Stimulated activated naive B cell treated with anti-CD40 and anti-IgM and Interleukin-4, amounts not matched to agents 10 μg/mL and 1 μg/mL and 100 μg/mL, for 72 hours (primary cell): ENCODE measurements at regions not wholly inside any gene's neighbourhood (a gene's known extent, or its start where the extent isn't known, plus 50 kb on each side); places are given as distances from the start of the nearest gene placed in this dataset.
"Not testable (repeated sequence)": the region's sequence is repeated elsewhere in the genome, so short reads cannot be mapped to it uniquely, and the experiment has no call there.

Experiments used
- ATAC-seq, 2 donors: fragments of 150-1000 bp; cut with Tn5 transposase; replicated peaks; 2 replicates each; pipeline ENCODE4 v1.10.0; 2021; ENCODE audit warnings: moderate library complexity in 1 of 2
- DNase-seq: peaks from one replicate; pipeline ENCODE4 v3.0.0; 2021
- H3K27ac Mint-ChIP-seq: one replicate; pipeline ENCODE4 v1.8.0; 2022; ENCODE audit warnings: mild to moderate bottlenecking, mixed read lengths
- H3K27me3 Mint-ChIP-seq, 2 donors: one replicate each; pipeline ENCODE4 v1.8.0; 2022; ENCODE audit warnings: mixed read lengths in 2 of 2
- H3K36me3 Mint-ChIP-seq, 2 donors: one replicate each; pipeline ENCODE4 v1.8.0; 2022; ENCODE audit warnings: mixed read lengths in 2 of 2, mild to moderate bottlenecking in 1 of 2
- H3K4me1 Mint-ChIP-seq, 2 donors: one replicate each; pipeline ENCODE4 v1.8.0; 2022; ENCODE audit warnings: mixed read lengths in 2 of 2, mild to moderate bottlenecking in 1 of 2
- H3K4me3 Mint-ChIP-seq, 2 donors: one replicate each; pipeline ENCODE4 v1.8.0; 2022; ENCODE audit warnings: mild to moderate bottlenecking in 2 of 2, mixed read lengths in 2 of 2, moderate library complexity in 1 of 2
- H3K9me3 Mint-ChIP-seq, 2 donors: one replicate each; pipeline ENCODE4 v1.8.0; 2022; ENCODE audit warnings: mixed read lengths in 2 of 2, mild to moderate bottlenecking in 1 of 2

DNA sequence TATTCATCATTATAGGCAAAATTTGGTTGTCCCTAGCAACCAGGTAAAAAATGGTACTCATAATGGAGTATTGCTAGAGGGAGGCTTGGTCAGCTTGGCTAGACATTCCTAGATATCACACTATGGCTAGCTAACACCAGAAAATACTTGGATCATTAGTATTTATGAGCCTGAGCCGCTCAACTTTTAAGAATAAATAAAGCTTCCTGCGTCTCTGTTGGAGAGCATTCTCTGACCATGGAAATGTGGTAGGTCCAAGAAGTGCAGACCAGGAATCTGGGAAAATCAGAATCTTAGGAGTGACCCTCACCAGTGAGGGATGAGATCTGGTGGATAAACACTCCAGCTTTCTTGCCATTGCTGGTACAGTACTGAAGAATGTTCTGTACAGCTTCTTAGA lies 157.6 kb upstream of the AGR3 start:
- no peak overlapping the region for H3K27ac Mint-ChIP-seq
- ATAC-seq (no peak), DNase-seq (no peak)
- H3K4me3 Mint-ChIP-seq = no peak overlapping the region
- no peaks in the 10 kb centered on the region for H3K9me3 Mint-ChIP-seq
- peaks cover 6 to 26% of the 10 kb centered on the region in 2 donors for H3K4me1 Mint-ChIP-seq
- no peaks in the 10 kb centered on the region for H3K36me3 Mint-ChIP-seq
- H3K27me3 Mint-ChIP-seq = peaks cover 4 to 8% of the 10 kb centered on the region in 2 donors

- no peak for DNase-seq
- no peak overlapping the region for H3K4me3 Mint-ChIP-seq
- ATAC-seq = no peak
- H3K9me3 Mint-ChIP-seq = no peaks in the 10 kb centered on the region
- no peaks in the 10 kb centered on the region for H3K36me3 Mint-ChIP-seq
- H3K27me3 Mint-ChIP-seq = peaks cover 4 to 8% of the 10 kb centered on the region in 2 donors
- H3K4me1 Mint-ChIP-seq = peaks cover 6 to 26% of the 10 kb centered on the region in 2 donors
- H3K27ac Mint-ChIP-seq = no peak overlapping the region
Observed at GRCh38 chr7:17040716-17041115, 158.9 kb upstream of the AGR3 start.

GRCh38 chr7:17041324-17041723 lies 159.5 kb upstream of the AGR3 start:
- H3K9me3 Mint-ChIP-seq = no peaks in the 10 kb centered on the region
- no peak overlapping the region for H3K4me3 Mint-ChIP-seq
- DNase-seq (no peak), ATAC-seq (no peak)
- H3K27ac Mint-ChIP-seq = no peak overlapping the region
- peaks cover 4 to 8% of the 10 kb centered on the region in 2 donors for H3K27me3 Mint-ChIP-seq
- no peaks in the 10 kb centered on the region for H3K36me3 Mint-ChIP-seq
- peaks cover 6 to 26% of the 10 kb centered on the region in 2 donors for H3K4me1 Mint-ChIP-seq

GRCh38 chr7:17042211-17042610 lies 160.4 kb upstream of the AGR3 start:
- H3K4me3 Mint-ChIP-seq = no peak overlapping the region
- peaks cover 6 to 26% of the 10 kb centered on the region in 2 donors for H3K4me1 Mint-ChIP-seq
- H3K36me3 Mint-ChIP-seq = no peaks in the 10 kb centered on the region

DNA sequence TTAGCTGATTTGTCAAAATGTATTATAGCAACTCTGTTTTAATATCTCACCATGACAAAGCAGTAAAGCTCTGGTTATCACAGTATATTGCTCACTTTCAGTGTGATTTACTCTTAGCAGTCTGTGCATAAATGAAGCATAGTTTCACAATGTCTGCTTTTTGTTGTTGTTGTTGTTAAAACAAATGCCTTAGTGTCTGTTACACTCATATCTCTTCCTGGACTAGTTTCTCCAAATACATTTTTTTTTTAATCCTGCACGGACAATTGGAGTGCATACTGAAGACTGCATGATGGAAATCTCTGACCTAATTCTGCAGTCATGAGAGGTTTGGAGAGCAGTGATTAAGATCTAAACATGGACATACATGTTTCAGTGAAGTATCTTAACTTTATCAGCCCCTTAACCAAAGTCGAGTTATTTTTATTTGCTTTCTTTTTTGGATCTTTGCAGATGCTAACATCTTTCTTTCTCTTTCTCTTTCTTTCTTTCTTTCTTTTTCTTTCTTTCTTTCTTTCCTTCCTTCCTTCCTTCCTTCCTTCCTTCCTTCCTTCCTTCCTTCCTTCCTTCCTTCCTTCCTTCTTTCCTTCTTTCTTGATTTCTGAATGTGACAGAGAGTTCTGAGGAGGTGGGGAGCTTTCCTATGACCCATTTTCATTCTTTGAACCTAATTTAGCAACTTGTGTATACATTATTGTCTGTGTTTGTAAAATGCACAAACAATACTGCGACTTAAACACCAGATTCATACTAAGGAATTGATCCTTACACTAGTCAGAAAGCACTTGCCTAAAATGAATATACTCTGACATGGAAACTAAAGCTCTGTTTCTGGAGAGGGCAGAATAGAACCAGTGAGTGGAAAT lies 161.5 kb upstream of the AGR3 start:
- no peak overlapping the region for H3K27ac Mint-ChIP-seq
- no peak for ATAC-seq

More at GRCh38 chr7:17042211-17042610, 160.4 kb upstream of the AGR3 start:
- Mint-ChIP-seq H3K27me3 (peaks cover 4 to 8% of the 10 kb centered on the region in 2 donors), H3K27ac (no peak overlapping the region), H3K9me3 (no peaks in the 10 kb centered on the region)
- DNase-seq (no peak), ATAC-seq (no peak)

GRCh38 chr7:17044396-17044795 lies 162.6 kb upstream of the AGR3 start:
- Mint-ChIP-seq H3K36me3 (no peaks in the 10 kb centered on the region), H3K4me3 (no peak overlapping the region), H3K27me3 (peaks cover 4 to 8% of the 10 kb centered on the region in 2 donors), H3K27ac (no peak overlapping the region), H3K9me3 (no peaks in the 10 kb centered on the region), H3K4me1 (peaks cover 6 to 14% of the 10 kb centered on the region in 2 donors)
- DNase-seq (no peak), ATAC-seq (no peak)

More for the DNA sequence above, 161.5 kb upstream of the AGR3 start:
- H3K4me3 Mint-ChIP-seq = no peak overlapping the region
- peaks cover 6 to 21% of the 10 kb centered on the region in 2 donors for H3K4me1 Mint-ChIP-seq
- H3K27me3 Mint-ChIP-seq = peaks cover 4 to 8% of the 10 kb centered on the region in 2 donors
- H3K36me3 Mint-ChIP-seq = no peaks in the 10 kb centered on the region
- no peaks in the 10 kb centered on the region for H3K9me3 Mint-ChIP-seq
- DNase-seq = no peak

DNA sequence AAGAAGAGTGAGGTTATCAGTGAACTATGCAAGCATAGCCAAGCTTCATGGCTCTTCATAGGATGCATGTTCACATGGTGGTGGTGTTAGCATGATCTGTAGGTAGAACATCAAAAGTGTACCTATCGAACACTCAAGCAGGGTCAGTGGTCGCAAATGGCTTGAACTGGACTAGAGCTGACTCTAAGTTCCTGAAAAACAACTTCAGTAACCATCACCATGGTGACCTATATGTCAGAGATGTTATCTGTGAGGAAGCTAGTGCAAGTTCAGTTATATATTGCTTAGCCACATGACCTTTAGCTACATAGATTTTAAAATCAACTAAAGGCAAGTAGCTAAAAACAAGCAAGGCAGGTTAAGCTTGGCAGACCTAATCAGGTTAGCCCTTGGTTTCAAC lies 163.1 kb upstream of the AGR3 start:
- Mint-ChIP-seq H3K27me3 (peaks cover 4 to 8% of the 10 kb centered on the region in 2 donors), H3K27ac (no peak overlapping the region), H3K36me3 (no peaks in the 10 kb centered on the region), H3K4me3 (no peak overlapping the region), H3K9me3 (no peaks in the 10 kb centered on the region), H3K4me1 (peaks cover 6 to 14% of the 10 kb centered on the region in 2 donors)
- ATAC-seq = no peak
- no peak for DNase-seq

GRCh38 chr7:17046259-17046658 lies 164.5 kb upstream of the AGR3 start:
- Mint-ChIP-seq H3K9me3 (no peaks in the 10 kb centered on the region), H3K36me3 (no peaks in the 10 kb centered on the region), H3K27ac (no peak overlapping the region), H3K4me1 (peaks cover 6 to 13% of the 10 kb centered on the region in 2 donors), H3K27me3 (peaks cover 0 to 8% of the 10 kb centered on the region in 2 donors), H3K4me3 (no peak overlapping the region)
- ATAC-seq (no peak), DNase-seq (no peak)

- H3K4me1 Mint-ChIP-seq = peaks cover 3 to 9% of the 10 kb centered on the region in 2 donors
- H3K4me3 Mint-ChIP-seq = no peak overlapping the region
- no peak overlapping the region for H3K27ac Mint-ChIP-seq
- ATAC-seq (no peak), DNase-seq (no peak)
- H3K27me3 Mint-ChIP-seq = peaks cover 0 to 8% of the 10 kb centered on the region in 2 donors
- H3K36me3 Mint-ChIP-seq = no peaks in the 10 kb centered on the region
- no peaks in the 10 kb centered on the region for H3K9me3 Mint-ChIP-seq
Observed at GRCh38 chr7:17046666-17047065, 164.9 kb upstream of the AGR3 start.

GRCh38 chr7:17053164-17053563 lies 171.4 kb upstream of the AGR3 start:
- not testable (repeated sequence) for ATAC-seq, H3K9me3 Mint-ChIP-seq, H3K4me1 Mint-ChIP-seq, H3K27ac Mint-ChIP-seq, H3K27me3 Mint-ChIP-seq, DNase-seq, H3K36me3 Mint-ChIP-seq, H3K4me3 Mint-ChIP-seq

- ATAC-seq (no peak), DNase-seq (no peak)
- Mint-ChIP-seq H3K4me3 (no peak overlapping the region), H3K27ac (no peak overlapping the region), H3K9me3 (peaks cover 0 to 2% of the 10 kb centered on the region in 2 donors), H3K27me3 (peaks cover 0 to 4% of the 10 kb centered on the region in 2 donors), H3K4me1 (peaks cover 4 to 11% of the 10 kb centered on the region in 2 donors), H3K36me3 (no peaks in the 10 kb centered on the region)
Observed at GRCh38 chr7:17054206-17054605, 172.4 kb upstream of the AGR3 start.

GRCh38 chr7:17054836-17055235 lies 173.1 kb upstream of the AGR3 start:
- H3K4me1 Mint-ChIP-seq = peaks cover 4 to 16% of the 10 kb centered on the region in 2 donors
- no peak overlapping the region for H3K4me3 Mint-ChIP-seq
- no peak for ATAC-seq
- peaks cover 0 to 4% of the 10 kb centered on the region in 2 donors for H3K27me3 Mint-ChIP-seq
- no peak for DNase-seq
- H3K9me3 Mint-ChIP-seq = peaks cover 0 to 2% of the 10 kb centered on the region in 2 donors
- H3K36me3 Mint-ChIP-seq = no peaks in the 10 kb centered on the region
- no peak overlapping the region for H3K27ac Mint-ChIP-seq

GRCh38 chr7:17055596-17055995 lies 173.8 kb upstream of the AGR3 start:
- no peak for DNase-seq
- Mint-ChIP-seq H3K4me3 (no peak overlapping the region), H3K4me1 (peaks cover 4 to 17% of the 10 kb centered on the region in 2 donors), H3K9me3 (peaks cover 0 to 2% of the 10 kb centered on the region in 2 donors), H3K27me3 (peaks cover 0 to 4% of the 10 kb centered on the region in 2 donors), H3K36me3 (no peaks in the 10 kb centered on the region), H3K27ac (no peak overlapping the region)
- no peak for ATAC-seq

- H3K27ac Mint-ChIP-seq = no peak overlapping the region
- ATAC-seq = no peak
- H3K27me3 Mint-ChIP-seq = peaks cover 0 to 4% of the 10 kb centered on the region in 2 donors
- H3K4me1 Mint-ChIP-seq = peaks cover 4 to 17% of the 10 kb centered on the region in 2 donors
- DNase-seq = no peak
- H3K9me3 Mint-ChIP-seq = peaks cover 0 to 2% of the 10 kb centered on the region in 2 donors
- H3K4me3 Mint-ChIP-seq = no peak overlapping the region
- H3K36me3 Mint-ChIP-seq = no peaks in the 10 kb centered on the region
Observed at GRCh38 chr7:17056491-17057142, 174.8 kb upstream of the AGR3 start.

DNA sequence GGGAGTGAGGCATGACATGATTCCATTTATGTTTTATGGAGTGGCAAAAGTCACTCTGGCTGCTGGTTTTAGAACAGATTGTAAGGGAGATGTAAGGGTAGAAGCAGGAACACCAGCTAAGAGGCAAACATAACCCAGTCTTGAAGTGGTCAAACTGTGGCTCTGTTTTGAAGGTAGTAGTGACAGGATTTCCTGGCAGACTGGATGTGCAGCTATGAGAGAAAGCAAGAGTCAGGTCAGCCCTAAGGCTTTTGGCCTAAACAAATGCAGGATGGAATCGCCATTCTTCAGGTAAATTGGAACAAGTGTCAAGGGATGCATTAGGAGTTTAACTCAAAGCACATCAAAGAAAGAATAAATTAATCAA lies 175.3 kb upstream of the AGR3 start:
- peaks cover 4 to 17% of the 10 kb centered on the region in 2 donors for H3K4me1 Mint-ChIP-seq
- no peak overlapping the region for H3K27ac Mint-ChIP-seq
- H3K9me3 Mint-ChIP-seq = no peaks in the 10 kb centered on the region
- H3K27me3 Mint-ChIP-seq = peaks cover 0 to 4% of the 10 kb centered on the region in 2 donors
- H3K4me3 Mint-ChIP-seq = no peak overlapping the region
- H3K36me3 Mint-ChIP-seq = no peaks in the 10 kb centered on the region
- DNase-seq = no peak
- ATAC-seq = no peak
